GM12892 (cell line): ENCODE measurements at regions not wholly inside any gene's neighbourhood (a gene's known extent, or its start where the extent isn't known, plus 50 kb on each side); places are given as distances from the start of the nearest gene placed in this dataset.

ENCODE experiments used
- DNase-seq: peaks from one replicate; pipeline ENCODE4 v3.0.0; 2011; ENCODE audit not compliant: insufficient read length
- FAIRE-seq: peaks from 2 replicates; lab custom pipeline; 2011; peaks lifted over from hg19 to GRCh38; lab: Jason Lieb, UNC
- POLR2A ChIP-seq: IDR thresholded peaks from 2 replicates; pipeline ENCODE4 v1.6.1; 2011; ENCODE audit warnings: low read depth, low read length, control low read depth
- POLR2AphosphoS5 ChIP-seq: IDR thresholded peaks from 2 replicates; pipeline ENCODE4 v1.6.1; 2011; ENCODE audit warnings: low read depth, low read length, control low read depth
- TAF1 ChIP-seq: IDR thresholded peaks from 2 replicates; pipeline ENCODE4 v1.6.1; 2011; ENCODE audit warnings: low read depth, mild to moderate bottlenecking, control low read depth, low read length, borderline replicate concordance

DNA sequence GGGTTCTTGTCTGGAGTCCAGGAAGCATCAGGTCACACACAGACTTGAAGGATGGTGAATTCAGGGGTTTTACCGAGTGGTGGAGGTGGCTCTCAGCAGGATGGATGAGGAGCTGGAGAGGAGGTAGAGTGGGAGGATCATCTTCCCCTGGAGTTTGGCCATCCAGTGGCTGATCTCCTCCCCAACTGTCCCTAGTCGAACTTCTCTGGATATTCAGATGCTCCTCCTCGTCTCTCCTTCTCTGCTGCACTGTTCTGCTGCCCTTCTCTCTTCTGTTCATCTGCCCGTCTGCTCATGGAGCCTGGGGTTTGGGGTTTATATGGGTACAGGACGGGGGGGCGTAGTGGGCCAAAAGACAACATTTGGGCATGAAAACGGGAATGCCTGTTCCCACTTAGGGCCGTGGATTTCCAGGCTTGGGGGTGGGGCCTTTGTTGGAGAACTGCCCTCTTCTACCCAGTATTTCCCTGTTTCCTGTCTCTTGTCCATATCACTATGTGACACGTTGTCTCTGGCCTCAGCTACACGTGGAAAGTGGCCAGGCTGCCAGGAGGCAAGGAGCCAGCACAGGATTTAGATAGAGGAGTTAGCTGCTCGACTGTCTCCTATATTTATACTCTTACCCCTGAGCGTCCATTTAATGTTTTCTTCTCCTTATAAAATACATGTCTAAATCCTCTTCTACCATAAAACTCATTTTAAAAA, 76.7 kb downstream of the SIPA1L2 start:
- TF ChIP-seq POLR2AphosphoS5 (no peak), TAF1 (no peak), POLR2A (no peak)
- no peak for DNase-seq
- no peak for FAIRE-seq

DNA sequence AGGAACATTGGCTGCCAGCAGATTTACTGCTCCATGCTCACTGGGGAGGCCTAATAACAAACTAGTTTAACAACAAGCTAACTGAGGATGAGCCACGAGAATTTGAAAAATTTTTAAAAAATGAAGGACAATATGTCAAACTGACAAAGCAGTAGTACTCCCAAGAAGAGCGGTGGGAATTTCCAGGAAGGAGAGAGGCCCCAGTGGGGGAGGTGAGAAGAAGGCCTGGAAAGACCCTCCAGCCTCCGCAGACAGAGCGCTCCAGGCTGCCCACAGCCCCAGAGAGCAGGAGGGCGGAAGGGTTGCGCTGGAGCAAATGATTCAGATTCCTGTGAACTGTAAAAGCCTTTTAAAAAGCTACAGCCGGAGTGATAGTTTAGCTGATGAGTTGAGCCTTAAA, 78.5 kb downstream of the SIPA1L2 start:
- FAIRE-seq (no peak), DNase-seq (no peak)
- TF ChIP-seq TAF1 (no peak), POLR2AphosphoS5 (no peak), POLR2A (no peak)

DNA sequence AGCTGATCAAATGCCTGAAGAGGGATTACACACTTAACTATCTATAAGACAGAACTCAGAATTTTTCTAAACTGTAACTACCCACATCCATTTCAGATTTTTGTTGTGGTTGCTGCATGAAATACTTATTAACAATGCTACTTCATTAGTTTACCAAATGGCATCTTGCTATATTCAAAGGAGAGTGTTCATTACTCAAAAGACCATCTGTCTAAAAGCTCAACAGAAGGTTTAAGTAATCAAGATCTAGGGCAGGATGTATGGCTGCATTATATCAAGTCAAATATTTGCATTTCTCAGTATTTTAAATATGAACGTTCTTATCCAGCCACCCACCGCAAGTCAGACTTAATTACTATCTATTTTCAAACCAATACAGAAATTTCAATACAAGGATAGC, 79.9 kb downstream of the SIPA1L2 start:
- TF ChIP-seq POLR2A (no peak), TAF1 (no peak), POLR2AphosphoS5 (no peak)
- DNase-seq (no peak), FAIRE-seq (no peak)

DNA sequence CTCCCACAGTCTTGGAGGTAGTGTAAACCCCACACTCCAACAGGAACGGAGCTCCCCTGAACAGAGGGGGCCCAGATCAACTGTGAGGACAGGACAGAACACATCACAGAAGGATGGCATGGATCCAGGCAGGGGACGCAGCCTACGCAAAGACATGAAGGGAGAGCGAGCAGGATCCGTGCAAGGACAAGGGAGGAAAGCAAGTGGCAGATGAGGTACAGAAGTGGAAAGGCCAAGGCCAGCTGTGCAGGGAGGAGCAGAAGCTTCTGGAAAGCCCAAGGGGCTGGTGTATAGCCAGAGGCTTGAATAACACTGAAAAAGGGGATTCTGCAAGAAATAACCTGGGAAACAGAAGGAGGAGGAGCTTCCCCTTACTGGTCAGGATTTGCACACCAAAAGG, 81.2 kb downstream of the SIPA1L2 start:
- no peak for DNase-seq
- TF ChIP-seq POLR2AphosphoS5 (no peak), POLR2A (no peak), TAF1 (no peak)
- FAIRE-seq: no peak

DNA sequence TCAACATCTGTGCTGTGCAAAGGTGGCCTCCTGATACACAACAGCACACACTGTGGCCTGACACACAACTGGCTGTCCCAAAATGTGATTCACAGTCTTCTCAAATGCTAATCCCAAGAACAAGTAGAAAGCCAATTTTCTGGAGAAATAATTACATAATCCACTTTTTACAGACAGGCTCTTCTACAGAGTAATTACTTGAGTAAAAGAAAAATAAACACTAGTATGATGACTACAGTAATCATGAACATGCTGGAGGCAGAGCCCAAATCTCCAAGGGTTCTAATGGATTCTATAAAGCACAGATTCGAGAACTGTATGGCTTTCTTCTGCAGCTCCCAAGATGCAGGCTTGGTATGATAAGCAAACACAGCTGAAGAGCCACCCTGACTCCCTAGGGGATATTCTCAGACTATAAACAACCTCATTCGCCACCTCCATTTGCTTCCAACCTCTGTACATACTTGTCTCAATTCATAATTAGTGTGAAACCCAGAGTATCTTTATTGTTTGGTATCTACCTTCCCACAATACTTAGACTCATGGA, 81.9 kb downstream of the SIPA1L2 start:
- DNase-seq (no peak), FAIRE-seq (no peak)
- TF ChIP-seq POLR2AphosphoS5 (no peak), POLR2A (no peak), TAF1 (no peak)

DNA sequence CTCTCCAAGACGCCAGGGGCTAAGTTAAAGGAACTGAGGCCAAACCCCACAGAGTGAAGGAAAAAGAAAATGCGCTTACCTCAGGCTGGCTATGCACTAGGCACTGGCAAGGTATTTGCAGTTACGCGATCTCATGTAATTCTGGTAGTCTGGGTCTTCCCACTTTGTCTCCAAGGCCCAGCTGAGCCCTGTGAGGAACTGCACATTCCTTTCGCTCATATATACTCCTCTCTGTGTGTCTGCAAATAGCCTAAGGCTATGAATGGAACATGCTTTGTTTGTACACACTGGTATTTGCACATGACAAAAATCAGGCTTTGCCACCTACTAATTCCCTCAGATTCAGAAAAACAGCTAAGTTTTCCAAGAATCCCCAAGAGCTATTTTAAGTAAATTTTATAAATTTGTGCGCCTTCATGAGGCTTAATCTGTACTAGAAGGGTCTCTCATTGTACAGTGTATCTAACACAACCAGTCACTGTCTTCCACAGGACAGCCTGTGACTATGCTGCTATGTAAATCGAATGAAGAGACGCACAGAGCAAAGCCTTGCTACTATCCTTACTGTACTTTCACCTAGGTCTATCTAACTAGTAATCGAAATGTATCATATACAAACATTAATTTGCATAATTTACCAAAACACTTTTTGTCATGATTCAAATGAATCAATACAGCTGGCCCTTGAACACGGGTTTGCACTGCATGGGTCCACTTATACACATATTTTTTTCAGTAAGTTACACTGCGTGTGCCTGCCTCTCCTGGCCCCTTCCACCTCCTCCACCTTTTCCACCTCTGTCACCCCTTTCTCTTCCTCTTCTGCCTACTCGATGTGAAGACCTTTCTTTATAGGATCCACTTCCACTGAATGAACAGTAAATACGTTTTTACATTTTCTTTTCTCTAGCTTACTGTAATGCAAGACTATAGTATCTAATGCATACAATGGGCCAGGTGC, 87.0 kb downstream of the SIPA1L2 start:
- no peak for TF ChIP-seq TAF1
- TF ChIP-seq POLR2AphosphoS5: no peak
- no peak for TF ChIP-seq POLR2A

DNA sequence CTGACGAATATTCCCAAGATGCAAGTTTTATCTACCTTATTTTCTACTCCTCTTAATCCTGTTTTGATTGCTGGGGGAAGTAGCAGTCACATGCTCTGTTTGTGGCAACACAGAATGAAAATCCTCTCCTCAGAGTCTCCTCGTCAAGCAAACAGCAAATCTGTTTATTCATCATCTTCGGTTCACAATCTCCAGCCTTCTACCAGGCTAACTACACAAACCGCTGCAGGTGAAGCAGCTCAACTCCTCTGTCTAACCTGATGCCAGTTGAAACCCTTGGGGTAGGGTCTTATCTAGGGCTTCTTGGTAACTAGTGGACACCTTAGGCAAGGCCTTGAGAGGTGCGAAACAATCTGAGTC, 91.0 kb downstream of the SIPA1L2 start:
- TF ChIP-seq POLR2AphosphoS5 (no peak), POLR2A (no peak), TAF1 (no peak)
- no peak for FAIRE-seq

More for the DNA sequence above, 87.0 kb downstream of the SIPA1L2 start:
- FAIRE-seq: no peak
- DNase-seq: no peak

DNA sequence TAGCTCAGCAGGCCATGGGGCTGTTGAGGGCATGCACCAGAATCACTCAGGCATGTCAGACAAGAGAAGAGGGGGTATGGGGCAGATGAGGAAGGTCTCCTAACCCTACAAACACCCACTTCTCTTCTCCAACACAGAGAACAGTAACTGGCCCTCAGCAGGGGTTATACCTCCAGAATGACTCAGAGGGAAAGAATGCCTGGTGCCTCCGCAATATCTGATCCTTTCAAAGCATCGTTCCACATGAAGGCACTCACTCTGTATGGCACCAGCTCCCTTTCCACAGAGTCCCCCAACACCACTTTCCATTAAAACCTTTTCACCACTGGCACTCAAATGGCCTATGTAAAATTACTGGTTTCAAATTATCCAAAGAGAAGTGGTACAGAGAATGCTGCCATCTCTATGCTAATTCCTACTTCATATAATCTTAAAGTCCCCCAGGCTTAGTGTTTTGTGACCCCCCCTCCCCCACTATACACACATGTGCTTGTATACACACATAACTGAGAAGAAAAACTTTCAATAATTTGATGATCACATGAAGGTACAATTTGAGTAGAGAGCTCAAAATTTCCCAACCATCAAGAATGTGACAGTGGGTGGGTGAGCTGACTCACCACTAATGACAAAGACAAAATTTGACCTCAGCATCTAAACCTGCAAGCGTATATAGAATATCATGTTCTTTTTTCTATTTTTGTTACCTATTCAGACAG, 91.5 kb downstream of the SIPA1L2 start:
- FAIRE-seq: no peak
- DNase-seq: no peak
- TF ChIP-seq TAF1 (no peak), POLR2A (no peak), POLR2AphosphoS5 (no peak)

More for the DNA sequence above, 91.0 kb downstream of the SIPA1L2 start:
- DNase-seq: no peak

DNA sequence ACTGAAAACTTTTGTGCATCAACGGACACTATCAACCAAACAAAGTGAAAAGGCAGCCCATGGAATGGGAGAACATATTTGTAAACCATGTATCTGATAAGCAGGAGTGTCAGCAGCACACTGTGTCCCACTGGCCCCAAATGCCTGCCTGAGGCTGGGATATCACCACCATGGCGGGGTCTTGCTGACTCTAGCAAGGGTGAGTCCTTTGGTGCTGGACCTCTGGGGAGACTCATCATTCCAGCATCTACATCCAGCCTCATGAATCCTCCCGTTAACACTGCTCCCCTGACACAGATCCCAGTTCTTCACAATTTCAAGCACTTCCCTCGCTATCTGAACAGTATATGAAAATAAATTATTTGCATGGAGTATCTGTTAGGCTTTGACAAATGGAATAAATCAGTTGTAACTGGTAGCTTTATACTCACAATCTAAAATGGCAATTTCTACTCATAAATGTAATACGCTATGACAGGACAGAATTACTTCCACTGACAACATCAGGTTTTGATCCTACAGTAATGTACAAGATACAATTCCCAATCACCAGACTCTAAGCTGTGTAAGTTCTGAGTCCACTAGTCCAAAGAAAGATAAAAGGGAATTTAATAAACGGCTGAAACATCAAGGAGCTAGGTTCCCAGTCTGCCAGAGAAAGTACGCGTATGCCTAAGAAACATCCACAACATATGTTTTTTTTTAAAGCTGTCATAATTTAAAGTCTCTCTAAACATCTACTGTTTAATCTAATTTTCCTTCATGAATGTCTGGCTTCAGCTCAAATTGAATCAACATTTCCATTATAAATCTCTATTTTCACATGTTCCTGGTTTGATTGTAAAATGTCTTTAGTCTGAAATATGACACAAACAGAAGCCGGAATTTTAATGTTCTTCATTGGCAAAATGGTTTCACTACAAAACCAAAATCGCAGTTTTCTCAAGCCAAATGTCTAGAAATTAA, 95.1 kb downstream of the SIPA1L2 start:
- FAIRE-seq: no peak
- TF ChIP-seq POLR2AphosphoS5: no peak
- TF ChIP-seq POLR2A: no peak
- no peak for TF ChIP-seq TAF1
- DNase-seq: no peak

DNA sequence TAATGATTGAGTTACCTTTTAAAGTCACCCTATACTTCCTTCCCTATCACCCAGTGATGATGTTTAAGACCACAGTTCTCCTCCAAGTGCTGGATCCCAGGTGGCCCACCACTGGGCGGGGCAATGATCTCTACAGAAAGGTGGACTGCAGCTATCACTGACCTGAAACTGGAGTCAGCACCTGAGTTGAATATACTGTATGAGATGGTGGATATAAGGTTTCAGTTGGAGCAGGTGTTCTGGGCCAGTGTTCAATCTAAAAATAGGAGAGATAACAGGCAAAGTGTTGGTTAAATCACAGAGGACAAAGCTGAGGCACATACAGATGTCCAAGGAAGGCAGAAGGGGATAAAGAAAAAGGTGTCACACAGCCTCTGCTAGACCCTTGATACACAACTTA, 96.6 kb downstream of the SIPA1L2 start:
- FAIRE-seq: no peak

More for the DNA sequence above, 96.6 kb downstream of the SIPA1L2 start:
- no peak for DNase-seq
- TF ChIP-seq POLR2A (no peak), TAF1 (no peak), POLR2AphosphoS5 (no peak)
